IMR-90 (cell line): ENCODE measurements at regions not wholly inside any gene's neighbourhood (a gene's known extent, or its start where the extent isn't known, plus 50 kb on each side); places are given as distances from the start of the nearest gene placed in this dataset.

ENCODE experiments used
- ATAC-seq: fragments of 200-7000 bp; cut with Tn5 transposase; 2 replicates; pipeline ENCODE4 v1.9.1; 2020; ENCODE audit warnings: low read depth, mild to moderate bottlenecking, moderate library complexity
- BruUV-seq: library from RNA; stranded (reverse); fragments of 400-500 nt; replicated peaks from 2 replicates; lab custom pipeline; 2021; lab: Mats Ljungman, UMichigan
- CTCF ChIA-PET: fragments of 300-600 bp; formaldehyde crosslinking; extraction: SDS; loops from one replicate; lab custom pipeline; 2021; ENCODE audit warnings: antibody characterized with exemption; lab: Yijun Ruan, JAX
- POLR2A ChIA-PET: fragments of 300-600 bp; sonication (Branson Sonifier 250); formaldehyde crosslinking; loops from one replicate; lab custom pipeline; 2022; ENCODE audit warnings: antibody characterized with exemption; ENCODE audit not compliant: unreplicated experiment; lab: Charles Lee
- DNase-seq: peaks from one replicate; pipeline ENCODE4 v3.0.0; 2013
- H2AFZ ChIP-seq: replicated peaks from 2 replicates; pipeline ENCODE3; 2013; ENCODE audit warnings: low read length, mild to moderate bottlenecking; ENCODE audit not compliant: poor library complexity
- H2AK5ac ChIP-seq: 2 replicates; pipeline ENCODE4 v1.6.1; 2013; ENCODE audit warnings: low read depth, low read length, inconsistent platforms
- H2AK9ac ChIP-seq: replicated peaks from 2 replicates; pipeline ENCODE3; 2013; ENCODE audit warnings: mild to moderate bottlenecking, low read depth, low read length, moderate library complexity; ENCODE audit not compliant: poor library complexity
- H2BK120ac ChIP-seq: 2 replicates; pipeline ENCODE4 v1.6.1; 2013; ENCODE audit warnings: low read depth, low read length, inconsistent platforms
- H2BK15ac ChIP-seq: 3 replicates; pipeline ENCODE4 v1.6.1; 2013; ENCODE audit warnings: low read depth, low read length, inconsistent platforms
- H2BK20ac ChIP-seq: 2 replicates; pipeline ENCODE4 v1.6.1; 2013; ENCODE audit warnings: low read depth, mild to moderate bottlenecking, inconsistent platforms, low read length, moderate library complexity
- H2BK5ac ChIP-seq: 2 replicates; pipeline ENCODE4 v1.6.1; 2013; ENCODE audit warnings: mild to moderate bottlenecking, low read depth, low read length, inconsistent platforms; ENCODE audit not compliant: poor library complexity, severe bottlenecking
- H3K14ac ChIP-seq: replicated peaks from 2 replicates; pipeline ENCODE4 v1.6.1; 2013; ENCODE audit warnings: low read depth, low read length, inconsistent platforms
- H3K18ac ChIP-seq: 2 replicates; pipeline ENCODE4 v1.6.1; 2013; ENCODE audit warnings: low read depth, low read length, control low read depth
- H3K23ac ChIP-seq: 2 replicates; pipeline ENCODE4 v1.6.1; 2013; ENCODE audit warnings: low read depth, low read length, inconsistent platforms
- H3K27ac ChIP-seq: 2 replicates; pipeline ENCODE4 v1.5.1; 2013; ENCODE audit warnings: mild to moderate bottlenecking, control low read depth, low read length; ENCODE audit not compliant: insufficient read depth
- H3K27me3 ChIP-seq: 2 replicates; pipeline ENCODE4 v1.6.1; 2013; ENCODE audit warnings: low read length; ENCODE audit not compliant: control insufficient read depth, insufficient read depth
- H3K36me3 ChIP-seq: 2 replicates; pipeline ENCODE4 v1.6.1; 2013; ENCODE audit warnings: low read length, mixed read lengths; ENCODE audit not compliant: control insufficient read depth, insufficient read depth
- H3K4ac ChIP-seq: 2 replicates; pipeline ENCODE4 v1.6.1; 2013; ENCODE audit warnings: low read depth, low read length, inconsistent platforms
- H3K4me1 ChIP-seq: 2 replicates; pipeline ENCODE4 v1.6.1; 2013; ENCODE audit warnings: low read length, mixed read lengths; ENCODE audit not compliant: control insufficient read depth, insufficient read depth
- H3K4me2 ChIP-seq: 2 replicates; pipeline ENCODE4 v1.6.1; 2013; ENCODE audit warnings: low read depth, mild to moderate bottlenecking, control low read depth, low read length, moderate library complexity
- H3K4me3 ChIP-seq: 2 replicates; pipeline ENCODE4 v1.5.1; 2013; ENCODE audit warnings: low read depth, mild to moderate bottlenecking, control low read depth, low read length, moderate library complexity; ENCODE audit not compliant: insufficient read depth
- H3K56ac ChIP-seq: 2 replicates; pipeline ENCODE4 v1.6.1; 2013; ENCODE audit warnings: low read length, inconsistent platforms; ENCODE audit not compliant: insufficient read depth; ENCODE audit errors: extremely low read depth
- H3K79me1 ChIP-seq, 2 experiments: 2 replicates each; pipeline ENCODE4 v1.6.1; 2013; ENCODE audit warnings: low read length in 2 of 2, inconsistent platforms in 1 of 2, low read depth in 1 of 2
- H3K9ac ChIP-seq: 2 replicates; pipeline ENCODE4 v1.6.1; 2013; ENCODE audit warnings: low read depth, low read length, control low read depth
- H3K9me1 ChIP-seq: 2 replicates; pipeline ENCODE4 v1.6.1; 2013; ENCODE audit warnings: low read length, inconsistent platforms; ENCODE audit not compliant: insufficient read depth
- H3K9me3 ChIP-seq: 2 replicates; pipeline ENCODE4 v1.6.1; 2013; ENCODE audit warnings: low read length; ENCODE audit not compliant: control insufficient read depth, insufficient read depth
- H4K20me1 ChIP-seq: 2 replicates; pipeline ENCODE4 v1.6.1; 2013; ENCODE audit warnings: low read length, inconsistent platforms; ENCODE audit not compliant: insufficient read depth
- H4K5ac ChIP-seq: 2 replicates; pipeline ENCODE4 v1.6.1; 2013; ENCODE audit warnings: mild to moderate bottlenecking, low read depth, low read length, control low read depth
- H4K8ac ChIP-seq, 2 experiments: 2 replicates each; pipeline ENCODE4 v1.6.1; 2013; ENCODE audit warnings: low read depth in 2 of 2, low read length in 2 of 2, control low read depth in 1 of 2, inconsistent platforms in 1 of 2
- H4K91ac ChIP-seq: 2 replicates; pipeline ENCODE4 v1.6.1; 2013; ENCODE audit warnings: low read depth, low read length, inconsistent platforms; ENCODE audit not compliant: insufficient read depth
- BHLHE40 ChIP-seq: fragments of 150-350 bp; IDR thresholded peaks from 2 replicates; pipeline ENCODE4 v1.6.1; 2016; ENCODE audit warnings: mild to moderate bottlenecking, low read depth, low read length
- CEBPB ChIP-seq: IDR thresholded peaks from 2 replicates; pipeline ENCODE4 v1.6.1; 2012; ENCODE audit warnings: low read depth, low read length, improper control_type of control experiment
- CHD1 ChIP-seq: IDR thresholded peaks from 2 replicates; pipeline ENCODE4 v1.6.1; 2012; ENCODE audit warnings: low read depth, low read length, improper control_type of control experiment
- CTCF ChIP-seq: conservative IDR thresholded peaks from 2 replicates; pipeline ENCODE4 v1.5.1; 2012; ENCODE audit warnings: mild to moderate bottlenecking, low read depth, low read length, improper control_type of control experiment
- ELK1 ChIP-seq: fragments of 150-350 bp; IDR thresholded peaks from 2 replicates; pipeline ENCODE4 v1.6.1; 2016; ENCODE audit warnings: low read depth, mild to moderate bottlenecking, low read length, moderate library complexity, borderline replicate concordance
- FOS ChIP-seq: fragments of 150-350 bp; IDR thresholded peaks from 2 replicates; pipeline ENCODE4 v1.6.1; 2016; ENCODE audit warnings: low read depth, low read length
- MAFK ChIP-seq: IDR thresholded peaks from 2 replicates; pipeline ENCODE4 v1.6.1; 2012; ENCODE audit warnings: low read depth, low read length, improper control_type of control experiment
- MAZ ChIP-seq: IDR thresholded peaks from 2 replicates; pipeline ENCODE4 v1.6.1; 2012; ENCODE audit warnings: low read depth, mild to moderate bottlenecking, low read length, improper control_type of control experiment, moderate library complexity, borderline replicate concordance
- MXI1 ChIP-seq: IDR thresholded peaks from 2 replicates; pipeline ENCODE4 v1.6.1; 2012; ENCODE audit warnings: low read depth, mild to moderate bottlenecking, low read length, moderate library complexity, borderline replicate concordance
- NFE2L2 ChIP-seq: fragments of 150-350 bp; IDR thresholded peaks from 2 replicates; pipeline ENCODE4 v1.6.1; 2016; ENCODE audit warnings: low read depth, mild to moderate bottlenecking, low read length
- POLR2A ChIP-seq: IDR thresholded peaks from 2 replicates; pipeline ENCODE4 v1.6.1; 2012; ENCODE audit warnings: mild to moderate bottlenecking, low read depth, low read length
- RAD21 ChIP-seq: IDR thresholded peaks from 2 replicates; pipeline ENCODE4 v1.6.1; 2012; ENCODE audit warnings: low read length, improper control_type of control experiment
- RCOR1 ChIP-seq: IDR thresholded peaks from 2 replicates; pipeline ENCODE4 v1.6.1; 2012; ENCODE audit warnings: mild to moderate bottlenecking, low read length, improper control_type of control experiment; ENCODE audit not compliant: insufficient replicate concordance
- RFX5 ChIP-seq: IDR thresholded peaks from 2 replicates; pipeline ENCODE4 v1.8.0; 2012; ENCODE audit warnings: low read depth, mild to moderate bottlenecking, low read length, moderate library complexity
- SMC3 ChIP-seq: fragments of 150-350 bp; IDR thresholded peaks from 2 replicates; pipeline ENCODE4 v1.6.1; 2016; ENCODE audit warnings: low read depth, mild to moderate bottlenecking, antibody characterized with exemption, low read length, moderate library complexity
- USF2 ChIP-seq: fragments of 150-350 bp; IDR thresholded peaks from 2 replicates; pipeline ENCODE4 v1.6.1; 2017; ENCODE audit warnings: mild to moderate bottlenecking, antibody characterized with exemption, low read length, low read depth
- WGBS, 2 experiments: methylation state at CpG; one replicate each; pipeline versions ENCODE4 v1.1.5 to v1.1.7; 2013; ENCODE audit warnings: missing lambda C conversion rate in 2 of 2; ENCODE audit not compliant: insufficient read length in 1 of 2; ENCODE audit errors: extremely low coverage in 2 of 2; 5-methylcytosine and 5-hydroxymethylcytosine counted together
- dilution Hi-C: fragments of 300-500 bp; cut with HindIII; formaldehyde crosslinking; loops from one replicate; pipeline ENCODE4 v1.14.3; 2018; ENCODE audit warnings: low sequenced_read_pairs; ENCODE audit not compliant: unreplicated experiment
- in situ Hi-C: fragments of 300-500 bp; cut with MboI; formaldehyde crosslinking; loops from 3 replicates; pipeline ENCODE4 v1.14.3; 2019; ENCODE audit warnings: low sequenced_read_pairs, inconsistent platforms, mixed read lengths
- intact Hi-C: fragments of 100-400 bp; cut with micrococcal nuclease; formaldehyde crosslinking; loops from 2 replicates; pipeline ENCODE4 v1.10.0; 2022

- CTCF ChIA-PET = no interaction called here
- Histone ChIP-seq H4K91ac (no peak overlapping the region), H4K8ac (no peak overlapping the region), H3K9me1 (no peaks in the 10 kb centered on the region), H2BK20ac (no peak overlapping the region), H4K5ac (no peak overlapping the region), H2AK5ac (no peak overlapping the region), H2AFZ (no peak overlapping the region), H3K14ac (no peak overlapping the region), H3K4me2 (no peak overlapping the region), H3K23ac (no peak overlapping the region), H3K4me3 (no peak overlapping the region), H2BK5ac (no peak overlapping the region), H3K9ac (no peak overlapping the region), H3K9me3 (no peaks in the 10 kb centered on the region), H3K36me3 (no peaks in the 10 kb centered on the region), H2BK15ac (no peak overlapping the region), H3K4ac (no peak overlapping the region), H2BK120ac (no peak overlapping the region), H3K27ac (no peak overlapping the region), H2AK9ac (no peak overlapping the region), H4K20me1 (no peaks in the 10 kb centered on the region), H3K27me3 (no peaks in the 10 kb centered on the region), H3K79me1 (no peaks in the 10 kb centered on the region), H3K4me1 (no peaks in the 10 kb centered on the region), H3K18ac (no peak overlapping the region), H3K56ac (no peak overlapping the region)
- POLR2A ChIA-PET = no interaction called here
- TF ChIP-seq RFX5 (no peak), NFE2L2 (no peak), MXI1 (no peak), USF2 (no peak), POLR2A (no peak), MAZ (no peak), MAFK (no peak), SMC3 (no peak), RAD21 (no peak), CTCF (no peak), CEBPB (no peak), BHLHE40 (no peak), CHD1 (no peak), FOS (no peak), RCOR1 (no peak), ELK1 (no peak)
- intact Hi-C loops = no loop called here
- WGBS, 2 experiments = no CpG with 5 or more reads among the region's 3 CpGs
- no TSS peak for BruUV-seq
- in situ Hi-C loops = no loop called here
- dilution Hi-C loops = no loop called here
- ATAC-seq (no peak), DNase-seq (no peak)
Observed at GRCh38 chr6:106918115-106918514, 56.4 kb downstream of the CD24 start.
